ENCODE measurements at regions not wholly inside any gene's neighbourhood (a gene's known extent, or its start where the extent isn't known, plus 50 kb on each side); places are given as distances from the start of the nearest gene placed in this dataset.

DNA sequence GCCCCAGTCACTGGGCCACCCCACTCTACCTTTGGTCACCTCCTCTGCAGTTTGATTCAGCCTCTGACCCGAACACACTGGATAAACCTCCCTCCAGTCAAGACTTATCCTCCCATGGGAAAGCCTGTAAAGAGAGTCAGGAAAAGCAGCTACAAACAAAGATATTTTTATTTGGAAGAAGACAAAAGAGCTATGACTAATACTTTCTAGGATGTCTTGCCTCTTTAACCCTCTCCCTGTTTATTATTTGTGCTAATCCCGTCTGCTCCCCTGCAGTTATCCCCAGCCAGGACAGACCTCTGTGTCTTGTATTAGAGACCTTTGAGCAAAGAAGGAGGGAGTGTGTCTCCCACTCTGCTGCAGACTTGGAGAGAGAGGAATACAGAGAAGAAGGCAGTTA lies 178.3 kb downstream of the EFNB2 start:
- TF ChIP-seq, protein P1, sequence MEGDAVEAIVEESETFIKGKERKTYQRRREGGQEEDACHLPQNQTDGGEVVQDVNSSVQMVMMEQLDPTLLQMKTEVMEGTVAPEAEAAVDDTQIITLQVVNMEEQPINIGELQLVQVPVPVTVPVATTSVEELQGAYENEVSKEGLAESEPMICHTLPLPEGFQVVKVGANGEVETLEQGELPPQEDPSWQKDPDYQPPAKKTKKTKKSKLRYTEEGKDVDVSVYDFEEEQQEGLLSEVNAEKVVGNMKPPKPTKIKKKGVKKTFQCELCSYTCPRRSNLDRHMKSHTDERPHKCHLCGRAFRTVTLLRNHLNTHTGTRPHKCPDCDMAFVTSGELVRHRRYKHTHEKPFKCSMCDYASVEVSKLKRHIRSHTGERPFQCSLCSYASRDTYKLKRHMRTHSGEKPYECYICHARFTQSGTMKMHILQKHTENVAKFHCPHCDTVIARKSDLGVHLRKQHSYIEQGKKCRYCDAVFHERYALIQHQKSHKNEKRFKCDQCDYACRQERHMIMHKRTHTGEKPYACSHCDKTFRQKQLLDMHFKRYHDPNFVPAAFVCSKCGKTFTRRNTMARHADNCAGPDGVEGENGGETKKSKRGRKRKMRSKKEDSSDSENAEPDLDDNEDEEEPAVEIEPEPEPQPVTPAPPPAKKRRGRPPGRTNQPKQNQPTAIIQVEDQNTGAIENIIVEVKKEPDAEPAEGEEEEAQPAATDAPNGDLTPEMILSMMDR (IDR thresholded peaks at IDR 0.05): no peak
- TF ChIP-seq POLR2AphosphoS5 (IDR thresholded peaks at IDR 0.05; ENCODE audit: insufficient read depth in 1 of 2, low read depth in 1 of 2): no peak
- no peak for TF ChIP-seq POLR2A (IDR thresholded peaks at IDR 0.05)

Data from vagina (tissue), 2 donors.